ENCODE measurements at regions not wholly inside any gene's neighbourhood (a gene's known extent, or its start where the extent isn't known, plus 50 kb on each side); places are given as distances from the start of the nearest gene placed in this dataset.

DNA sequence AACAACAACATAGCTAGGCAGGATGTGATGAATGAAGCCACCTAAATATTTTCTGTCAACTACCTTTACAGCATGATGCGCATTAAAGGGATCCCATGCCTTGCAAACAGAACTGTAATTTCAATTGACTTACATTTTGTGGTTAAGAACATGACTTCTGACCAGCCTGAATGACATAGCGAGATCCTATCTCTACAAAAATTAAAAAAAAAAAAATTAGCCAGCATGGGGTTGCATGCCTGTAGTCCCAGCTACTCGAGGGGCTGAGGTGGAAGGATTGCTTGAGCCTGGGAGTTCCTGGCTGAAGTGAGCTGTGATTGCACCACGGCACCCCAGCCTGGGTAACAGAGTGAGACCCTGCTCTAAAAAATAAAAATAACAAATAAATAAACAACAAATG lies 680.6 kb downstream of the IQCM start:
- Histone ChIP-seq H3K4ac (replicated peaks; ENCODE audit: insufficient read length, low read depth, low read length) (no peak overlapping the region), H4K8ac (ENCODE audit: extremely low read depth, insufficient read depth, low read length) (no peak overlapping the region), H2AK5ac (ENCODE audit: low read depth, low read length) (no peak overlapping the region), H2BK5ac (ENCODE audit: low read depth, low read length) (no peak overlapping the region), H3K36me3 (ENCODE audit: control insufficient read depth in 2 of 4, insufficient read depth in 4 of 4, low read length in 3 of 4) (no peaks in the 10 kb centered on the region), H3K9me3 (ENCODE audit: insufficient read depth in 2 of 2, low read depth in 1 of 2, low read length in 1 of 2) (no peaks in the 10 kb centered on the region), H3K23me2 (ENCODE audit: low read depth, low read length) (no peaks in the 10 kb centered on the region; the same call in 1 of the 2 replicates), H3K23ac (ENCODE audit: insufficient read length) (no peak overlapping the region), H3K27ac (ENCODE audit: low read depth, low read length) (no peak overlapping the region), H3K18ac (ENCODE audit: extremely low read depth, low read length) (no peak overlapping the region), H2BK12ac (ENCODE audit: low read depth, low read length) (no peak overlapping the region), H3K56ac (replicated peaks; ENCODE audit: insufficient read length, low read depth, low read length) (no peak overlapping the region), H2BK15ac (ENCODE audit: low read length) (no peak overlapping the region), H4K91ac (replicated peaks; ENCODE audit: insufficient read length, low read length) (no peak overlapping the region), H3K4me1 (replicated peaks in 1 of 4; ENCODE audit: control insufficient read depth in 3 of 4, insufficient read depth in 4 of 4, low read length in 3 of 4) (peaks cover 0 to under 1% (median 0%) of the 10 kb centered on the region in 4 experiments; a peak in 1 of 7 replicates), H2BK120ac (replicated peaks; ENCODE audit: low read depth, low read length) (no peak overlapping the region), H3K4me3 (ENCODE audit: extremely low read depth in 1 of 4, insufficient read depth in 2 of 4, low read depth in 3 of 4, low read length in 4 of 4) (no peak overlapping the region), H2AFZ (ENCODE audit: low read length) (no peak overlapping the region), H3K27me3 (replicated peaks in 1 of 4; ENCODE audit: control insufficient read depth in 3 of 4, extremely low read depth in 1 of 4, insufficient read depth in 3 of 4, low read length in 3 of 4) (no peaks in the 10 kb centered on the region), H4K20me1 (replicated peaks in 1 of 2; ENCODE audit: control insufficient read depth in 1 of 2, insufficient read depth in 2 of 2, low read length in 2 of 2) (no peaks in the 10 kb centered on the region), H3K79me2 (ENCODE audit: control insufficient read depth in 1 of 2, insufficient read depth in 2 of 2, low read length in 2 of 2) (no peaks in the 10 kb centered on the region), H3K4me2 (ENCODE audit: insufficient read depth in 1 of 2, low read depth in 2 of 2, low read length in 2 of 2) (no peak overlapping the region), H2BK20ac (ENCODE audit: low read length) (no peak overlapping the region), H3K14ac (ENCODE audit: insufficient read length) (no peak overlapping the region), H4K5ac (ENCODE audit: insufficient read length, low read depth, low read length) (no peak overlapping the region), H3K79me1 (ENCODE audit: low read depth, low read length) (no peaks in the 10 kb centered on the region), H3K9ac (replicated peaks in 1 of 4; ENCODE audit: extremely low read depth in 1 of 4, low read depth in 3 of 4, low read length in 3 of 4) (no peak overlapping the region)
- DNase-seq (ENCODE audit: low read depth in 1 of 2, low spot score in 2 of 2): no peak
- ChIA-PET POLR2A (ENCODE audit: partially characterized antibody) (no interaction called here), CTCF (ENCODE audit: partially characterized antibody) (interaction anchor here (0.6 to 1.5 kb wide), 4 partner anchors 11 to 844 kb away, joined by 3 read pairs; no protein-coding TSS in a partner anchor)
- FAIRE-seq: no peak
- WGBS, 2 experiments (ENCODE audit: extremely low coverage in 1 of 2, insufficient coverage in 1 of 2, insufficient read length in 1 of 2, insufficient replicate concordance in 2 of 2, low coverage in 1 of 2, low lambda C conversion rate in 2 of 2, missing lambda C conversion rate in 1 of 2): 84% methylated on average over 4 of the region's 4 CpGs; no CpG with 5 or more reads in 1 of the 2 experiments
- no peak for TF ChIP-seq POLR2A (IDR thresholded peaks at IDR 0.05; ENCODE audit: control extremely low read depth in 1 of 2, low read depth in 2 of 2, low read length in 2 of 2)
- TF ChIP-seq, protein P1, sequence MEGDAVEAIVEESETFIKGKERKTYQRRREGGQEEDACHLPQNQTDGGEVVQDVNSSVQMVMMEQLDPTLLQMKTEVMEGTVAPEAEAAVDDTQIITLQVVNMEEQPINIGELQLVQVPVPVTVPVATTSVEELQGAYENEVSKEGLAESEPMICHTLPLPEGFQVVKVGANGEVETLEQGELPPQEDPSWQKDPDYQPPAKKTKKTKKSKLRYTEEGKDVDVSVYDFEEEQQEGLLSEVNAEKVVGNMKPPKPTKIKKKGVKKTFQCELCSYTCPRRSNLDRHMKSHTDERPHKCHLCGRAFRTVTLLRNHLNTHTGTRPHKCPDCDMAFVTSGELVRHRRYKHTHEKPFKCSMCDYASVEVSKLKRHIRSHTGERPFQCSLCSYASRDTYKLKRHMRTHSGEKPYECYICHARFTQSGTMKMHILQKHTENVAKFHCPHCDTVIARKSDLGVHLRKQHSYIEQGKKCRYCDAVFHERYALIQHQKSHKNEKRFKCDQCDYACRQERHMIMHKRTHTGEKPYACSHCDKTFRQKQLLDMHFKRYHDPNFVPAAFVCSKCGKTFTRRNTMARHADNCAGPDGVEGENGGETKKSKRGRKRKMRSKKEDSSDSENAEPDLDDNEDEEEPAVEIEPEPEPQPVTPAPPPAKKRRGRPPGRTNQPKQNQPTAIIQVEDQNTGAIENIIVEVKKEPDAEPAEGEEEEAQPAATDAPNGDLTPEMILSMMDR (IDR thresholded peaks at IDR 0.05; ENCODE audit: control extremely low read depth in 1 of 3, insufficient read depth in 1 of 3, low read depth in 1 of 3, low read length in 3 of 3): no peak
- TF ChIP-seq RFX5 (IDR thresholded peaks at IDR 0.05; ENCODE audit: borderline replicate concordance, low read depth, low read length): no peak
- TF ChIP-seq, protein P2, sequence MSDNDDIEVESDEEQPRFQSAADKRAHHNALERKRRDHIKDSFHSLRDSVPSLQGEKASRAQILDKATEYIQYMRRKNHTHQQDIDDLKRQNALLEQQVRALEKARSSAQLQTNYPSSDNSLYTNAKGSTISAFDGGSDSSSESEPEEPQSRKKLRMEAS (IDR thresholded peaks at IDR 0.05): no peak
- TF ChIP-seq POLR2AphosphoS5 (IDR thresholded peaks at IDR 0.05; ENCODE audit: low read depth, low read length): no peak
- no peak for TF ChIP-seq TEAD4 (IDR thresholded peaks at IDR 0.05; ENCODE audit: low read depth, low read length)
- no peak for TF ChIP-seq CTBP2 (IDR thresholded peaks at IDR 0.05; ENCODE audit: borderline replicate concordance, insufficient read depth, insufficient read length, low read length)
- TF ChIP-seq BACH1 (IDR thresholded peaks at IDR 0.05; ENCODE audit: low read length): no peak
- no peak for TF ChIP-seq RBBP5 (IDR thresholded peaks at IDR 0.05; ENCODE audit: borderline replicate concordance, low read depth, low read length)
- TF ChIP-seq KDM4A (IDR thresholded peaks at IDR 0.05; ENCODE audit: low read depth, low read length, severe bottlenecking): no peak
- no peak for TF ChIP-seq TAF7 (optimal IDR thresholded peaks at IDR 0.05; ENCODE audit: borderline replicate concordance, low read depth, low read length)
- TF ChIP-seq CBX5 (IDR thresholded peaks at IDR 0.05; ENCODE audit: low read depth, low read length): no peak

Data from H1 (cell line).